GM18951 (cell line): ENCODE measurements at regions not wholly inside any gene's neighbourhood (a gene's known extent, or its start where the extent isn't known, plus 50 kb on each side); places are given as distances from the start of the nearest gene placed in this dataset.

ENCODE experiments used
- POLR2A ChIP-seq: IDR thresholded peaks from 4 replicates; pipeline ENCODE4 v1.6.1; 2011; ENCODE audit warnings: mild to moderate bottlenecking; ENCODE audit not compliant: insufficient read length, insufficient read depth; ENCODE audit errors: extremely low read depth
- in situ Hi-C: fragments of 300-500 bp; cut with MboI; formaldehyde crosslinking; loops from one replicate; pipeline ENCODE4 v1.12.0; 2022; ENCODE audit warnings: low sequenced_read_pairs, mixed read lengths, inconsistent platforms; ENCODE audit not compliant: unreplicated experiment

DNA sequence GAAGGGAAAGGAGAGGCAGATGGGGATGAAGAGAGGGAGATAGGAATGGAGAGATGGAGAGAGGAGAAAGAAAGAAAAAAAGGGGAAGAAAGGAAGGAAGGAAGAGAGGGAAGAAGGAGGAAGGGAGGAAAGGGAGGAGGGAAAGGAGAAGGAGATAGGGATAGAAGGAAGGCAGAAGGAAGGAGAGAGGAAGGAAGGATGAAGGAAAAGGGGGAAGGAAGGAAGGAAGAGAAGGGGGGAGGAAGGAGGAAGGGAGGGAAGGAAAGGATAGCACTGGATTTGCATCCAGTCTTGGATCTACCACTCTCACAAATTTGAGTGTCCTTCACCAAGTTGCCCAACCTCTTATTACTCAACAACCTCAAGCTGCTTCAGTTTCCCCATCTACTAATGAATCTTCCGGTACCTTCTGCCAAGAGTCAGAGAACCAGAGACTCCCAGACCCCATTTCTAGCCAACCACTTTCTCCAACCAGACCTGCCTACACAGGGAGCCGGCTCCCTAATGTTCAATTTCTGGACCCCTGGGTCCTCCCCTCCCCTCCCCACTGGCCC is 79.7 kb upstream of the FOXP4 start:
- in situ Hi-C loops: no loop called here
- no peak for TF ChIP-seq POLR2A

DNA sequence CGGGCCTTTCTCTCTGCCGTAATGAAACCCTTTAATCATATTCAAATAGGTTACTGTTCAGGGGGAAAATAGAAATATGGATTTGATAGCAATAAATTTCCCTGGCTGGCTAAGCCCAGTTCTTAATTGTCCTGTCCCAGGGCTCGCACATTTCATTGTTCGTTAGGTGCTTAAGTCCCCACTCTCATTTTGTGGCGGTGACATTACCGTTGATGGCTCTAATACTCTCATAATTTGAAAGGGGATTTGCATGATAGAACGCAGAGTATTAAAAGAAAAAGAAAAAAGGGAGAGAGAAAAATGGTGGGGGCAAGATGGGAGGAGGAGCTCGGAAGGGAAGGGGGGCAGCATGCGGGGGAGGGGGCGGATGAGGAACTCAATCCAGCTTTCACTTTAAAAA is 79.1 kb upstream of the FOXP4 start:
- TF ChIP-seq POLR2A: no peak
- in situ Hi-C loops: no loop called here

DNA sequence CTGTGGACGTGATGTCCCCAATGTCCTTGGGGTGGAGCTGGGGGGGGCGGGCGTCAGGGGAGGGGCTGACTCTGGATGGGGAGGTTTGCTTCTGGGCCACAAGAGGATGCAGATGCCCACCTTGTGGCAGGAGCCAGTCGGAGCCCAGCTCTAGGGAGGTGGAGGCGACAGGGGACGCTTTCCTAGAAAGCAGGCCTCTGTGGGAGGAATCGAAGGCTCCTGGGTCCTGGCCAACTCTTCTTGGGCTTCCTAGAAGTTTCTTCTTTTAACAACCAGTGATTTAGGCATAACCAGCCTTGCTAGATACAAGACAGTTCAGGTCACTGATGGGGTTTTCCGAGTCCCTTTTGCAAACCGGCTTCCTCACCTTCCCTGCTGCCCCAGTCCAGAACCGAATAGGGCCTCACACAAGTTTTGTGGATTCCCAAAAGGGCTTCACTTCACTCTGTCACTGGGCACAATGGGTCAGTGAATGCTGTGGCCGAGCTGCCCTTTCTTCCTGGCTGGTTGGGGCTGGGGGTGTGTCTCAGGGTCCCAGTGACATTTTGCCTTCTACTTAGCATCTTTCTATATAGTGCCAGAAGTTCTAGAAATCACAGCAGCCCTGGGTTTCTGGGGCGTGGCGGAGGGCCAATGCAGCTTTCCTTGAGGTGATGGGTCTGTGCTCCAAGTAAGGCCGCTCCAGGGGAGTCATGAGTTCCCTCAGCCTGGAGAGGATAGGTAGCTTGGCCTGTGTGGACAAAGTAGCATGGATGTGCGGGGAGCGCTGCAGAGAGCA is 78.4 kb upstream of the FOXP4 start:
- in situ Hi-C loops: no loop called here

DNA sequence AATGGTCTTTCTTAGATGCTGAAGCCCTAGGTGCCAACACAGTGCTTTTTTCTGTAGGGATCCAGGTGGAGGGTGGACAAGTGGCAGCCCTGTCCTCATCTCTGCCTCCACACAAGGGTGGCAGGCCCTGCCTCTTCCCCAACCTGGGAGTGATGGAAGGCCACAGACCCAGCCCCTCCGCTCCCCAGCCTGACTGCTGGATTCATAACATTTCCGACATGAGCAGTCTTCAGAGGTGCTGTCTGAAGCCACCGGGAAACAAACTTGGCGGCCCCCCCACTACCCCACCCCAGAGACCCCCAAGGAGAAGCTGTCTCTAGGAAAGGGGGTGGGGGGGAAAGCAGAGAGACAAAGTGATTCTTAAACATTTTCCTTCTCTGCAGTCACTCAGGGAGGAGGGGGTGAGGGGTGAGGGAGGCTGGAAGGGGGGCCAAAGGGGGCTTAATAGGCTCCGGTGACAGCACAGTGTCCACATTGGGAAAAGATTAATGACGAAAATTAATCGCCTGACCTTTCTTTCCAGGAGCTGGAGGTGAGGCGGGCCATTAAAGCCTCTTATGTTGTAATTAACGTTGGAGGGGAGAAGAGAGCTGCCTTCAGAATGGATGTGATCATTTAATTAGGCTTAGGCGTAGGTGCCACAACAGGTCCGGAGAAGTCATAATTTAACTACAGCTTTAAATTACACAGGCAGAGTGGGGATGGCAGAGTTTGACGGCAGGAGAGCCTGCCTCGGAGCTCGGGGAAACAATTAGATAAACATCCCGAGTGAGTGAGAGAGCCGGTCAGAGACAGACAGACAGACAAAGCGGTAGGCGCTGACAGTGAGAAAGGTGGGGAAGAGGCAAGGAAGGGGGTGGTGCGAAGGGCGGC is 76.8 kb upstream of the FOXP4 start:
- TF ChIP-seq POLR2A: no peak
- in situ Hi-C loops: no loop called here

More for the DNA sequence above, 78.4 kb upstream of the FOXP4 start:
- no peak for TF ChIP-seq POLR2A

DNA sequence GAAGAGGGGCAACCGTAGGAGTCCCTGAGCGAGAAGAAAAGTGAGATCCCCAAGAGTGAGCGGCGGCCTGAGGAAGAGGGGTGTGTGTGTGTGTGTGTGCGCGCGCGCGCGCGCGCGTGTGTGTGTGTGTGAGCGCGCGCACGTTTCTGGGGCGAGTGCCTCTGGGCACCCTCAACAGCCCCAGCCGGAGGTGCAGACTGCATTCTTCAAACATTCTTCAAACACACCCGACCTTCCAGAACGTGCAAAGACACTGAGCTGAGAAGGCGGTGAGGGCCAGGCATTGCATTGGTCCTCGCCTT is 76.2 kb upstream of the FOXP4 start:
- no peak for TF ChIP-seq POLR2A
- in situ Hi-C loops: no loop called here

DNA sequence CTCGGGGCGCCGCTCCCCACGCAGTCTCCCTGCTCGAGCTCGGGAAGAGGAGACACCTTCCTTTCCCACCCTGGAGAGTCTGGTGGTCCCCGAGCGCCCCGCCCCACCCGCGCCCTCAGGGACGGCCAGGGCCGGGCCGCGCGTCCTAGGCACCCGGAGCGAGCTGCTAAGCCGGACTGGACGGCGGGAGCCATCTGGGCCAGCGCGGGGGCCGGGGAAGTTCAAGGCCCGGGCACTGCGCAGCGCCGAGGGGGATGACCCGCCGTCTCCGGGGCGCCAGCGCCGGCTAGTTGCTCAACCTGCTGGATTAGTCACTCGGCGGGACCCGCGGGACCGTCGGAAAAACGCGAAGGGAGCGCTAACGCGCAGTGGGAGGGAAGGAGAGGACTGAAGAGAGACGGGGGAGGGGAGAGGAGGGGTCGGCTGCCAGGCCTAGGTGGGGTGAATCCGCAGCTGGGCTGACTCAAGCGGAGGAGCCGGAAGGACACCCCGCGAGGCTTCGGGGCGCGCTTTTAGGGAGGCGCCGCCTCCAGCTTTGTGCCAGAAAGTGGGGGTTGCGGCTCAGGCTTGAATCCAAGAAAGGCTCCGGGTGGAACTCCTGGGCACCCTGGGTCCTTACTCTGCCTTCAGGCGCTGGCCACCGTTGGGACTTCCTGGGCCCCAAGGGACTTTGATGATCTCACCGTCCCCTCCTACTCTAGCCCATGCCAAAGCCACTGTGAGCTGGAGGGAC is 75.7 kb upstream of the FOXP4 start:
- in situ Hi-C loops: no loop called here

DNA sequence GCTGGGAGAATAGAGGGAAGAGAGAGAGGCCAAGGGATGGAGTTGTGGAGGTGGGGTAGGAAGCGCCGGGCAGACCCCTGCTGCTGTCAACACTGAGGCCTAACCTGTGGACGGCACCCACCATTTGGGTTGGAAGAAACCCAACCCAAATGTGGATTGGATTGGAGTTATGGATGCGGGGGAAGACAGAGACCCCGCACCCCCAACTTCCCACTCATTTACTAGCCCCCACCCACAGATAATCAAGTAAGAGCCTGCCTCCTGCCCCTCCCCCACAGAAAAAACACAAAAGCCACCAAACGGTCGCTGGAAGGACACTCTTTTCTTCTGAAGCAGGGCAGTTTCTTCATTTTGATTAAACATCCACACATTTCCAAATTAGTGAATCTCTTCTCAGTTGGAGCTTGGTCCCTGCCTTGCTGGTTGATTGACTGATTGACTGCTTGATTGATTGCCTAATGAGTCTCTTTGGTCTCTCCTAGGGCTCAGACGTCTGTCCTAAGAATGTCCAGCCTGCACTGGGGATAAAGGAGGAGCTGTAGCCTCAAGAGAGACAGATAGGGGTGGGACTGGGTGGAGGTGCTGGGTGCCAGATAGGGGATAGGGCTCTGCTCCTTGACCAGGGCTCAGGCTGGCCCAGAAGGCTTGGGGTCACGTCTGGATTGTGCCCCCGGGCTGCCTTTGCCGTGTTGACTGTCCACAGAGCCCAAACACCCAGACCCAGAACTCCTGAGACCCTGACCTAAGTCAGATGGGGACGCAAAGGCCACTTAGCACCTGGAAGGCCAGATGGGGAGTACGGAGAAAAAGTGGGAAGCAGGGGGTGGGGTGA is 74.9 kb upstream of the FOXP4 start:
- no peak for TF ChIP-seq POLR2A
- in situ Hi-C loops: no loop called here

More for the DNA sequence above, 75.7 kb upstream of the FOXP4 start:
- no peak for TF ChIP-seq POLR2A

DNA sequence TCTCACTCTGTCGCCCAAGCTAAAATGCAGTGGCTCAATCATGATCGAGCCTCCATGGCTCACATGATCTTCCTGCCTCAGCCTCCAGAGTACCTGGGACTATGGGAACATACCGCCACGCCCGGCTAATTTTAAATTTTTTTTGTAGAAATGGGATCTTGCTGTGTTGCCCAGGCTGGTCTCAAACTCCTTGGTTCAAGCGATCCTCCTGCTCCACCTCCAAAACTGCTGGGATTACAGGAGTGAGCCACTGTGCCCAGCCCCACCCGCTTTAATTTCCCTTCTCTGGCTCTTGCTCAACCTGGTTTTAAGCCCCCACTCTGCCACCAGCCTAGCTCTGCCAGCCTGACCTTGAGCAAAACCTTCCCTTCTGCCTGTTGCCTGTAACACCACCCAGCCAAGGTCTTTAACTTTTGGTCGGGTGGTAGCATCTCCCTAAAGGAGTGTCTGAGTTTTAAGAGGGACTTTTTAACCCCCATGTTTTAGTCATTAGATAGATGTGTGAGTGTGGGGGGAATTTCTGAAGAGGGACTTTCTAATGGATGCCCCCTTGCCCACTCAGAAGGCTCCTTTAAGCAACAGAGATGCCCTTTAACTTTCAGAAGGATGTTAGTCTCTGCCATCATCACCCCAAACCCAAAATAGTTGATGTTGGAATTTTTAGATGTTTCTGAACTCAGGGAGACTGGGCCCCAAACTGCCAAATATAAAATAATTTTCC is 71.8 kb upstream of the FOXP4 start:
- in situ Hi-C loops: no loop called here
- no peak for TF ChIP-seq POLR2A

DNA sequence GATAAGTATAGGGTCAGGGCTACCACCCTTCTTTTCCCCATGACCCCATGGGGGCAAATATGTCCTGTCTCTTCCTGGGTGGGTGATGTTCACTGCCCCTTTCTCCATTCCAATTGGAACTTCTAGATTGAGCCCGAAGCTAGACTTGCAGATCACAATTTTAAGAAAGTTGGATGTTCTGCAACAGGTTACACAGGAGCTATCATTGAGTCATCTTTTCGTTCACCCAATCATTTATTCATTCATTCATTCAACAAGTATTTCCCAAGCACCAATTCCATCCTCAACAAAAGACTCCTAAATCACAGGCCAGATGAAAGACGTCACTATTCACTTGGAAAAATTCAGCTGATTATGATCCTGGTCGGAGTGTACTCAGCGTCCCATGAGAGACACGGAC is 71.0 kb upstream of the FOXP4 start:
- in situ Hi-C loops: no loop called here
- no peak for TF ChIP-seq POLR2A

DNA sequence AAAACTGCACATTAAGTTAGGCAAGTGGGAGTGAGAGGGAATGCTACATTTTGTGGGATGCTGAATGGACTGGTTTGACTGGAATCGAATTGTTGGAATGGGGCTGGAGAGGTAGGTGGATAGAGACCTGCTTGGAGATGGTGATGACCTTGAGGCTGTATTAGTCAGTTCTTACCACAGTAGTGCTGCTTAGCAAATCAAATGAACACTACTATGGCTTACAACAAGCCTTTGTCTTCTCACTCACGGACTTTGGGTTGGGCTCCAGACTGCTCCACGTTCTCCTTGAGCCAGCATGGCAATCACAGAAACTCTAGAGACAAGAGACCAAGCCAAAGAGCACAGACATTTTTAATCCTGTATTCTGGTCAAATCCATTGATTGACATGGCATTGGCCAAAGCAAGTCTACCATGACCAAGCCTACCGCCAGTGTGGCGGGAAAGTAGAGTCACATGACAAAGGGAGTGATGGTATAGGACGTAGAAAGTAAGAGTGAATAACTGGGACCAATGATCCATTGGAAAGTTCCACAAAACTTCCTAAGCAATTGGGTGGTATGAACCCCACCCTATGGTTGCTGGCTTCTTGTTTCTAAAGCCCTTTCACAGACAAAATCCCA is 70.3 kb upstream of the FOXP4 start:
- in situ Hi-C loops: no loop called here
- no peak for TF ChIP-seq POLR2A

DNA sequence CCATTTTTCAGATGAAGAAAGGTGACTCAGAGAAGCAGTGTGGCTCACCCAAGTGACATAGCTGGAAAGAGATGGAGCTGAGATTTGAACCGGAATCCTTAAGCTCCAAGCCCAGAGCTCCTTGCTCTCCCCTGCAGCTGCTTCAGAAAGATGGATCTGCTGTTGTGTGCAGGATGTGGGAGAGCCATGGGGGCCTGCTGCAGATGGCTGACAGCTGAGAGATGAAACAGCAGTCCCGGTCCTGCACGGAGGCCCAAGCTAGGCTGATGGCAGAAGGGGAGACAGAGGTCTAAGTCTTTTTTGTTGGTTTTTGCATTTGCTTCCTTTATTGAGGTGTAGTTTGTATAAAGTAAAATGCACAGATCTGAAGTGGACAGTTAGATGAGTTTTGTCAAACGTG is 69.8 kb upstream of the FOXP4 start:
- in situ Hi-C loops: no loop called here

More for the DNA sequence above, 69.8 kb upstream of the FOXP4 start:
- TF ChIP-seq POLR2A: no peak
